Adrenal gland (tissue), 9 donors: ENCODE measurements at regions not wholly inside any gene's neighbourhood (a gene's known extent, or its start where the extent isn't known, plus 50 kb on each side); places are given as distances from the start of the nearest gene placed in this dataset.

ENCODE experiments used
- DNase-seq, 7 donors: peaks; one replicate each; pipeline ENCODE4 v3.0.0-alpha.2; 2019 to 2020
- H3K27ac ChIP-seq, 5 donors: fragments of 200-600 bp; sonication (generic) in 4 of 5; 1 replicate in 3 of 5; 2 replicates in 2 of 5; pipeline versions ENCODE4 v1.5.1 to v1.8.0; 2016 to 2020; ENCODE audit warnings: mild to moderate bottlenecking in 1 of 5
- H3K27me3 ChIP-seq: fragments of 200-600 bp; 2 replicates; pipeline ENCODE4 v1.8.0; 2021
- H3K36me3 ChIP-seq, 2 donors: fragments of 200-600 bp; replicated peaks in 1 of 2; 1 replicate in 1 of 2; 2 replicates in 1 of 2; pipeline versions ENCODE4 v1.5.1 to v1.8.0; 2018 to 2022
- H3K4me1 ChIP-seq, 2 donors: fragments of 200-600 bp; replicated peaks in 1 of 2; 1 replicate in 1 of 2; 2 replicates in 1 of 2; pipeline versions ENCODE4 v1.5.1 to v1.8.0; 2018 to 2021
- H3K4me3 ChIP-seq, 4 donors: fragments of 200-600 bp; sonication (generic) in 3 of 4; one replicate each; pipeline ENCODE4 v1.5.1; 2016 to 2018
- H3K9me3 ChIP-seq, 3 donors: fragments of 200-600 bp; sonication (generic) in 1 of 3; replicated peaks in 1 of 3; 1 replicate in 2 of 3; 2 replicates in 1 of 3; pipeline versions ENCODE4 v1.5.1 to v1.8.0; 2016 to 2021
- POLR2A ChIP-seq, 2 donors: fragments of 450-650 bp; IDR thresholded peaks; one replicate each; pipeline ENCODE4 v1.6.1; 2017; ENCODE audit warnings: antibody characterized with exemption in 2 of 2, mild to moderate bottlenecking in 2 of 2, moderate library complexity in 1 of 2
- WGBS, 4 donors: extraction: QIAGEN DNeasy Blood & Tissue Kit in 2 of 4; methylation state at CpG; one replicate each; pipeline versions ENCODE4 v1.1.5 to v1.1.7; 2013 to 2017; 5-methylcytosine and 5-hydroxymethylcytosine counted together
- intact Hi-C, 2 donors: fragments of 100-400 bp; cut with DNase I; formaldehyde crosslinking; loops; one replicate each; pipeline versions ENCODE4 v1.14.1 to v1.15.0; 2022 to 2023
- TF ChIP-seq, protein P1 (sequence below), 6 experiments: fragments of 450-650 bp in 4 of 6; fragments of 200-600 bp in 2 of 6; sonication (generic) in 1 of 6; IDR thresholded peaks; 1 replicate in 5 of 6; 2 replicates in 1 of 6; pipeline versions ENCODE4 v1.5.1 to v1.8.0; 2016 to 2021; ENCODE audit warnings: antibody characterized with exemption in 6 of 6, mild to moderate bottlenecking in 2 of 6, moderate library complexity in 1 of 6
- donor health status: healthy with polysubstance abuse.
- donor health status: Bipolar disorder and iron deficiency.
- donor health status: DM: yes; HTN: yes; CAD: no.
- donor health status: DM: no; HTN: no; CAD: no.
- donor health status: DM: no; HTN: no; CAD: no.

DNA sequence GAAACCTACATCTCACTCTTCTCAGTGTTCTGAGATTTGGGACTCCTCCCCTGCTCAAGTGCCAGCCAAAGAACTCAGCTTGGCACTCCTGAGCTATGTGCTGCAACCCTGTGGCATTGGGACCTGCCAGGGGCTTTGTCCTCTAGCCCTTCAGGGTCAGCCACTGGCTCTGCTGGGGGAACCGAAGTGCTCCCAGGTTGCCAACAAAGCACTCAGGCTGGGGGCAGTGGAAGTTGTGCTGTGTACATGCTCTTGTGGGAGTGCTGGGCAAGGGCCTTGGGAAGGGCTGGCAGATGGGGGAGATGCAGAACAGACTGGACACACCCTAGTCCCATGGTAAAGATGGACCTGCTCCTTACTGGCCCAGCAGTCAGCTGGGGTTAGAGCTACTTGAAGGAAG, 498.6 kb downstream of the CAAP1 start:
- Histone ChIP-seq H3K27ac (no peak overlapping the region), H3K27me3 (no peaks in the 10 kb centered on the region), H3K4me1 (no peaks in the 10 kb centered on the region), H3K9me3 (no peaks in the 10 kb centered on the region), H3K4me3 (no peak overlapping the region), H3K36me3 (no peaks in the 10 kb centered on the region)
- TF ChIP-seq, protein P1, sequence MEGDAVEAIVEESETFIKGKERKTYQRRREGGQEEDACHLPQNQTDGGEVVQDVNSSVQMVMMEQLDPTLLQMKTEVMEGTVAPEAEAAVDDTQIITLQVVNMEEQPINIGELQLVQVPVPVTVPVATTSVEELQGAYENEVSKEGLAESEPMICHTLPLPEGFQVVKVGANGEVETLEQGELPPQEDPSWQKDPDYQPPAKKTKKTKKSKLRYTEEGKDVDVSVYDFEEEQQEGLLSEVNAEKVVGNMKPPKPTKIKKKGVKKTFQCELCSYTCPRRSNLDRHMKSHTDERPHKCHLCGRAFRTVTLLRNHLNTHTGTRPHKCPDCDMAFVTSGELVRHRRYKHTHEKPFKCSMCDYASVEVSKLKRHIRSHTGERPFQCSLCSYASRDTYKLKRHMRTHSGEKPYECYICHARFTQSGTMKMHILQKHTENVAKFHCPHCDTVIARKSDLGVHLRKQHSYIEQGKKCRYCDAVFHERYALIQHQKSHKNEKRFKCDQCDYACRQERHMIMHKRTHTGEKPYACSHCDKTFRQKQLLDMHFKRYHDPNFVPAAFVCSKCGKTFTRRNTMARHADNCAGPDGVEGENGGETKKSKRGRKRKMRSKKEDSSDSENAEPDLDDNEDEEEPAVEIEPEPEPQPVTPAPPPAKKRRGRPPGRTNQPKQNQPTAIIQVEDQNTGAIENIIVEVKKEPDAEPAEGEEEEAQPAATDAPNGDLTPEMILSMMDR (IDR thresholded peaks at IDR 0.05) = no peak
- no peak for TF ChIP-seq POLR2A (IDR thresholded peaks at IDR 0.05)
- intact Hi-C loops = no loop called here
- WGBS, 4 donors = 78 to 88% (median 84%) methylated on average over 1 of the region's 1 CpG
- no peak for DNase-seq

DNA sequence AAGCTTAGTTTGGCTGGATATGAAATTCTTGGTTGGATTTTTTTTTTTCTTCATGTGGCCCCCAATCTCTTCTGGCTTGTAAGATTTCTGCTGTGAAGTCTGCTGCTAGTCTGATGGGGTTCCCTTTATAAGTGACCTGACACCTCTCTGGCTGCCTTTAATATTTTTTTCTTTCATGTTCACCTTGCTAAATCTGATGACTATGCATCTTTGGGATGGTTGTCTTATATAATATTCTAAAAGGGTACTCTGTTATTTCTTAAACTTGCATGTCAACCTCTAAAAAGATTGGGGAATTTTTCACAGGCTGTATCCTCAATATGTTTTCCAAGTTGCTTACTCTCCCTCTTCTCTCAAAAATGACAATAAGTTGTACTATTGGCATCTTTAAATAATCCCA, 500.0 kb downstream of the CAAP1 start:
- H3K9me3 ChIP-seq = no peaks in the 10 kb centered on the region
- no peak for DNase-seq
- TF ChIP-seq POLR2A (IDR thresholded peaks at IDR 0.05) = no peak

DNA sequence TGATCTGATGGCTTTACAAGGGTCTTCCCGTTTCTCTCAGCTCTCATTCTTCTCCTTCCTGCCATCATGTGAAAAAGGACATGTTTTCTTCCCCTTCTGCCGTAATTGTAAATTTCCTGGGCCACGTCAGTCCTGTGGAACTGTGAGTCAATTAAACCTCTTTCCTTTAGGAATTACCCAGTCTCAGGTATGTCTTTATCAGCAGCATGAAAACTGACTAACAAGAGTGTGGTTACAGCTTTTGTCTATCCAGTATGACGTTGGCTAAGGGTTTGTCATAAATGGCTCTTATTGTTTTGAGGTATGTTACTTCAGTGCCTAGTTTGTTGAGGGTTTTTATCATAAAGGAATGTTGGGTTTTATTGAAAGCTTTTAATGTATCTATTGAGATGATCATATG, 501.6 kb downstream of the CAAP1 start:
- 60 to 77% (median 63%) methylated on average over 4 of the region's 4 CpGs for WGBS, 4 donors
- Histone ChIP-seq H3K27ac (no peak overlapping the region), H3K27me3 (no peaks in the 10 kb centered on the region), H3K4me1 (no peaks in the 10 kb centered on the region), H3K36me3 (no peaks in the 10 kb centered on the region), H3K4me3 (no peak overlapping the region), H3K9me3 (no peaks in the 10 kb centered on the region)
- DNase-seq = no peak
- TF ChIP-seq, protein P1 (IDR thresholded peaks at IDR 0.05) = no peak
- intact Hi-C loops = no loop called here

More for the DNA sequence above, 500.0 kb downstream of the CAAP1 start:
- Histone ChIP-seq H3K27ac (no peak overlapping the region), H3K4me3 (no peak overlapping the region), H3K27me3 (no peaks in the 10 kb centered on the region), H3K36me3 (no peaks in the 10 kb centered on the region), H3K4me1 (no peaks in the 10 kb centered on the region)
- intact Hi-C loops = no loop called here

DNA sequence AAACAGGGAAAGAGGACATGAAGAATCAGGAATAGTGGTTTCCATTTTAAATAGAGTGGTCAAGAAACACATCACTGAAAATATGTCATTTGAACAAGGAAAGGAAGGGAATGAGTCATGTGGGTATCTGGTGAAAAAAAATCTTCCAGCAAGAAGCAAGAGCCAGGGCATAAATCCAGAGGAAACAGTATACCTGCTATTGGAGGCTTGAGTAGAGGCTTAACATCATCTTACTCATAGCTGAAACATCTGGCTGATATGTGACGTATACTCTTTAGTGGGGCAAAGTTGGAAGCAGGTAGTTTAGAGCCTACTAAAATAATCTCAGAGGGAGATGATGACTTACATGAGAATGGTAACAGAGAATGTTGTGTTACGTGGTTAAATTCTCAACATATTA, 517.2 kb downstream of the CAAP1 start:
- DNase-seq = no peak
- Histone ChIP-seq H3K4me3 (no peak overlapping the region), H3K9me3 (no peaks in the 10 kb centered on the region), H3K36me3 (no peaks in the 10 kb centered on the region), H3K27ac (no peak overlapping the region), H3K27me3 (no peaks in the 10 kb centered on the region), H3K4me1 (no peaks in the 10 kb centered on the region)
- intact Hi-C loops = no loop called here
- TF ChIP-seq POLR2A (IDR thresholded peaks at IDR 0.05) = no peak
- TF ChIP-seq, protein P1 (IDR thresholded peaks at IDR 0.05) = no peak
- 72 to 84% (median 80%) methylated on average over 2 of the region's 2 CpGs for WGBS, 4 donors

GRCh38 chr9:26373616-26374015, 519.0 kb downstream of the CAAP1 start:
- Histone ChIP-seq H3K4me3 (no peak overlapping the region), H3K9me3 (no peaks in the 10 kb centered on the region), H3K27ac (no peak overlapping the region), H3K4me1 (no peaks in the 10 kb centered on the region), H3K36me3 (no peaks in the 10 kb centered on the region), H3K27me3 (no peaks in the 10 kb centered on the region)
- DNase-seq = no peak
- intact Hi-C loops = no loop called here
- WGBS, 4 donors = 76 to 78% (median 77%) methylated on average over 2 of the region's 2 CpGs
- TF ChIP-seq POLR2A (IDR thresholded peaks at IDR 0.05) = no peak
- TF ChIP-seq, protein P1 (IDR thresholded peaks at IDR 0.05) = no peak
